ENCODE measurements at regions not wholly inside any gene's neighbourhood (a gene's known extent, or its start where the extent isn't known, plus 50 kb on each side); places are given as distances from the start of the nearest gene placed in this dataset.
A peak's percentile ranks its signal among the peaks of the same experiment; 100 is the strongest.
"Not testable (repeated sequence)": the region's sequence is repeated elsewhere in the genome, so short reads cannot be mapped to it uniquely, and the experiment has no call there.

DNA sequence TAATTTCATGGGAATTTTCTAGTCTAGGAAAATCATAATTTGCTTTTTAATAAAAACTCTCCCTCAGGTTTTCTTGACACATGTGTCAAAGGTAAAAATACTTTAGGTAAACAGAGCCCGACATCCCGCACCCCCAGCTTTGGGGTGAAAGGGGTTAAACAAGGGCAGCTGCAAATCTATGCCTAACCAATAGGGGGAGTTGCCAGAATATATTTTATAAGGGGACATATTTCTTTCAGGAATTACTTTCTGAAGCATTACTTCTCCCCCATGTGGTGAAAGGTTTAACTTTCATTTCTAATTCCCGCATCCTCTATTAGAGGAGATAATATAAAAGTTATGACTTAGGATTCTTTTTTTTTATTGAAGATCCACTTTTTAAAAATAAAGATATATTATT, 53.9 kb upstream of the HEPH start:
- peaks cover 3% of the 10 kb centered on the region for H3K9me3 Mint-ChIP-seq
- H3K36me3 ChIP-seq, result no peaks in the 10 kb centered on the region
- H2AFZ ChIP-seq (replicated peaks), result no peak overlapping the region
- H3K9me3 ChIP-seq (ENCODE audit: low read depth), result peaks cover 11% of the 10 kb centered on the region
- no peak overlapping the region for H3K27ac ChIP-seq
- no peak overlapping the region for H3K4me3 Mint-ChIP-seq
- TF ChIP-seq EZH2phosphoT487 (IDR thresholded peaks at IDR 0.05), result no peak
- no peak for TF ChIP-seq EZH2 (IDR thresholded peaks at IDR 0.05)
- TF ChIP-seq, protein P1, sequence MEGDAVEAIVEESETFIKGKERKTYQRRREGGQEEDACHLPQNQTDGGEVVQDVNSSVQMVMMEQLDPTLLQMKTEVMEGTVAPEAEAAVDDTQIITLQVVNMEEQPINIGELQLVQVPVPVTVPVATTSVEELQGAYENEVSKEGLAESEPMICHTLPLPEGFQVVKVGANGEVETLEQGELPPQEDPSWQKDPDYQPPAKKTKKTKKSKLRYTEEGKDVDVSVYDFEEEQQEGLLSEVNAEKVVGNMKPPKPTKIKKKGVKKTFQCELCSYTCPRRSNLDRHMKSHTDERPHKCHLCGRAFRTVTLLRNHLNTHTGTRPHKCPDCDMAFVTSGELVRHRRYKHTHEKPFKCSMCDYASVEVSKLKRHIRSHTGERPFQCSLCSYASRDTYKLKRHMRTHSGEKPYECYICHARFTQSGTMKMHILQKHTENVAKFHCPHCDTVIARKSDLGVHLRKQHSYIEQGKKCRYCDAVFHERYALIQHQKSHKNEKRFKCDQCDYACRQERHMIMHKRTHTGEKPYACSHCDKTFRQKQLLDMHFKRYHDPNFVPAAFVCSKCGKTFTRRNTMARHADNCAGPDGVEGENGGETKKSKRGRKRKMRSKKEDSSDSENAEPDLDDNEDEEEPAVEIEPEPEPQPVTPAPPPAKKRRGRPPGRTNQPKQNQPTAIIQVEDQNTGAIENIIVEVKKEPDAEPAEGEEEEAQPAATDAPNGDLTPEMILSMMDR (IDR thresholded peaks at IDR 0.05), result peak; percentile 54
- no peaks in the 10 kb centered on the region for H3K4me1 Mint-ChIP-seq
- H3F3A ChIP-seq (ENCODE audit: low read depth), result no peaks in the 10 kb centered on the region
- H3K27me3 Mint-ChIP-seq (ENCODE audit: insufficient read depth, low read depth), result peaks cover 2% of the 10 kb centered on the region
- no peaks in the 10 kb centered on the region for H3K27me3 ChIP-seq
- H4K20me1 ChIP-seq (ENCODE audit: low read depth), result no peaks in the 10 kb centered on the region
- H3K79me2 ChIP-seq (ENCODE audit: low read depth), result no peaks in the 10 kb centered on the region
- H3K27ac Mint-ChIP-seq, result no peak overlapping the region
- DNase-seq (ENCODE audit: low spot score), result peak; percentile 9
- no peak overlapping the region for H3K4me3 ChIP-seq
- H3K4me2 ChIP-seq, result no peak overlapping the region
- no peak overlapping the region for H3K9ac ChIP-seq
- H3K4me1 ChIP-seq, result no peaks in the 10 kb centered on the region
- no peaks in the 10 kb centered on the region for H3K36me3 Mint-ChIP-seq

DNA sequence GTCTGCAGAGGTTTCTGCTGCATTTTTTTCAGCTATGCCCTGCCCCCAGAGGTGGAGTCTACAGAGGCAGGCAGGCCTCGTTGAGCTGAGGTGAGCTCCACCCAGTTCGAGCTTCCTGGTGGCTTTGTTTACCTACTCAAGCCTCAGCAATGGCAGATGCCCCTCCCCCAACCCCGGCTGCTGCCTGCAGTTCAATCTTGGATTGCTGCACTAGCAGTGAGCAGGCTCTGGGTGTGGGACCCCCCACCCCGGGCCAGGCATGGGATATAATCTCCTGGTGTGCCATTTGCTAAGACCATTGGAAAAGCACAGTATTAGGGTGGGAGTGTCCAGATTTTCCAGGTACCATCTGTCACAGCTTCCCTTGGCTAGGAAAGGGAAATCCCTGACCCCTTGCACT, 56.2 kb upstream of the HEPH start:
- not testable (repeated sequence) for H3K36me3 Mint-ChIP-seq; H3K9me3 Mint-ChIP-seq; H4K20me1 ChIP-seq (ENCODE audit: low read depth)

DNA sequence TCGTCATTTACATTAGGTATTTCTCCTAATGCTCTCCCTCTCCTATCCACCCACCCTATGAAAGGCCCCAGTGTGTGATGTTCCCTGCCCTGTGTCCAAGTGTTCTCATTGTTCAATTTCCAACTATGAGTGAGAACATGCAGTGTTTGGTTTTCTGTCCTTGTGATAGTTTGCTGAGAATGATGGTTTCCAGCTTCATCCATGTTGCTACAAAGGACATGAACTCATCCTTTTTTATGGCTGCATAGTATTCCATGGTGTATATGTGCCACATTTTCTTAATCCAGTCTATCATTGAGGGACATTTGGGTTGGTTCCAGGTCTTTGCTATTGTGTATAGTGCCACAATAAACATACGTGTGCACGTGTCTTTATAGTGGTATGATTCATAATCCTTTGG, 61.6 kb upstream of the HEPH start:
- H3K79me2 ChIP-seq (ENCODE audit: low read depth); H3K4me3 Mint-ChIP-seq; H3K27ac ChIP-seq; H3F3A ChIP-seq (ENCODE audit: low read depth); H3K4me1 ChIP-seq; DNase-seq (ENCODE audit: low spot score); H3K4me3 ChIP-seq; H3K36me3 ChIP-seq; H2AFZ ChIP-seq (replicated peaks); H3K4me1 Mint-ChIP-seq; H3K36me3 Mint-ChIP-seq; H3K9ac ChIP-seq; H3K27me3 Mint-ChIP-seq (ENCODE audit: insufficient read depth, low read depth); H3K27me3 ChIP-seq; H3K4me2 ChIP-seq; H3K27ac Mint-ChIP-seq; H4K20me1 ChIP-seq (ENCODE audit: low read depth): not testable (repeated sequence)
- peaks cover 15% of the 10 kb centered on the region for H3K9me3 Mint-ChIP-seq
- peaks cover 16% of the 10 kb centered on the region for H3K9me3 ChIP-seq (ENCODE audit: low read depth)

More for the DNA sequence above, 56.2 kb upstream of the HEPH start:
- not testable (repeated sequence) for H3K4me1 ChIP-seq; H3K27ac Mint-ChIP-seq; H3K4me3 ChIP-seq; H2AFZ ChIP-seq (replicated peaks); H3K9me3 ChIP-seq (ENCODE audit: low read depth); H3K27me3 ChIP-seq; H3K27me3 Mint-ChIP-seq (ENCODE audit: insufficient read depth, low read depth); H3K4me1 Mint-ChIP-seq; H3K4me2 ChIP-seq; H3K4me3 Mint-ChIP-seq; H3F3A ChIP-seq (ENCODE audit: low read depth); H3K79me2 ChIP-seq (ENCODE audit: low read depth); DNase-seq (ENCODE audit: low spot score); H3K9ac ChIP-seq; H3K27ac ChIP-seq; H3K36me3 ChIP-seq

DNA sequence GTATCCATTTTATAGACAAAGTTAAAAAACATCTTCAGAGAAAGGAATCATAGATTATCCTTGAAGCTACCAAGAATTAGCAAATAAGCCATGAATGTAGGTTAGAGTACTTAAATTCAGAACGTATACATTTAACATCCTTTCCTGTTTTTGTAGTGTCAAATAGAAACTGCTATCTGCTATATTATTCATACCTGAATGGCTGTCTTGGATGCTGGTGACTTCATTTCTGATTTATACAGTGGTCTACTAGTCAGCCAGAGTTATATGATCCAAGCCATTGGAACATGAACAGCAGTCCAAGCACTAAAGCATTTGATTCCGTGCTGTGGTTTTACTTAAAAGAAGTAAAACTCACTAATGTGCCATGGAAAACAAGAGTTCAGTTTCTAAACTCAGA, 58.3 kb upstream of the VSIG4 start:
- Mint-ChIP-seq H3K27ac (no peak overlapping the region), H3K4me3 (no peak overlapping the region), H3K27me3 (ENCODE audit: insufficient read depth, low read depth) (no peaks in the 10 kb centered on the region), H3K36me3 (no peaks in the 10 kb centered on the region), H3K9me3 (peaks cover 30% of the 10 kb centered on the region), H3K4me1 (no peaks in the 10 kb centered on the region)
- no peaks in the 10 kb centered on the region for H3K27me3 ChIP-seq
- no peak overlapping the region for H3K4me3 ChIP-seq
- H3F3A ChIP-seq (ENCODE audit: low read depth), result peaks cover 15% of the 10 kb centered on the region
- H2AFZ ChIP-seq (replicated peaks), result no peak overlapping the region
- no peaks in the 10 kb centered on the region for H4K20me1 ChIP-seq (ENCODE audit: low read depth)
- DNase-seq (ENCODE audit: low spot score), result no peak
- H3K4me2 ChIP-seq, result no peak overlapping the region
- H3K79me2 ChIP-seq (ENCODE audit: low read depth), result no peaks in the 10 kb centered on the region
- TF ChIP-seq EZH2 (IDR thresholded peaks at IDR 0.05) (no peak), EZH2phosphoT487 (IDR thresholded peaks at IDR 0.05) (no peak)
- TF ChIP-seq, protein P1 (IDR thresholded peaks at IDR 0.05), result no peak
- no peak overlapping the region for H3K27ac ChIP-seq
- no peaks in the 10 kb centered on the region for H3K36me3 ChIP-seq
- peaks cover 43% of the 10 kb centered on the region for H3K9me3 ChIP-seq (ENCODE audit: low read depth)
- no peak overlapping the region for H3K9ac ChIP-seq
- H3K4me1 ChIP-seq, result no peaks in the 10 kb centered on the region

DNA sequence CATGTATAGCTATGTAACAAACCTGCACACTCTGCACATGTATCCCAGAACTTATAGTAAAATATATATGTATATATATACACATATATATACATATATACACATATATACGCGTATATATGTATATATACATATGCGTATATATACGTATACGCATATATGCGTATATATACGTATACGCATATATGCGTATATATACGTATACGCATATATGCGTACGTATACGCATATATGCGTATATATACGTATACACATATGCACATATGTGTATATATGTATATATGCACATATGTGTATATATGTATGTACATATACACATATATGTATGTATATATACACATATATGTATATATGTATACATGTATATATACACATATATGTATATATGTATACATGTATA, 57.1 kb upstream of the VSIG4 start:
- not testable (repeated sequence) for H3K4me2 ChIP-seq; H3K36me3 Mint-ChIP-seq; H3K4me1 Mint-ChIP-seq; H3K36me3 ChIP-seq; H3K4me1 ChIP-seq; H3K79me2 ChIP-seq (ENCODE audit: low read depth); H3K4me3 ChIP-seq; H3K27me3 Mint-ChIP-seq (ENCODE audit: insufficient read depth, low read depth); H3K27ac Mint-ChIP-seq; H2AFZ ChIP-seq (replicated peaks); H3K4me3 Mint-ChIP-seq; H3K9ac ChIP-seq; H3K27me3 ChIP-seq; DNase-seq (ENCODE audit: low spot score); H3K27ac ChIP-seq; H4K20me1 ChIP-seq (ENCODE audit: low read depth)
- peaks cover 15% of the 10 kb centered on the region for H3F3A ChIP-seq (ENCODE audit: low read depth)
- peaks cover 28% of the 10 kb centered on the region for H3K9me3 Mint-ChIP-seq
- peaks cover 43% of the 10 kb centered on the region for H3K9me3 ChIP-seq (ENCODE audit: low read depth)

DNA sequence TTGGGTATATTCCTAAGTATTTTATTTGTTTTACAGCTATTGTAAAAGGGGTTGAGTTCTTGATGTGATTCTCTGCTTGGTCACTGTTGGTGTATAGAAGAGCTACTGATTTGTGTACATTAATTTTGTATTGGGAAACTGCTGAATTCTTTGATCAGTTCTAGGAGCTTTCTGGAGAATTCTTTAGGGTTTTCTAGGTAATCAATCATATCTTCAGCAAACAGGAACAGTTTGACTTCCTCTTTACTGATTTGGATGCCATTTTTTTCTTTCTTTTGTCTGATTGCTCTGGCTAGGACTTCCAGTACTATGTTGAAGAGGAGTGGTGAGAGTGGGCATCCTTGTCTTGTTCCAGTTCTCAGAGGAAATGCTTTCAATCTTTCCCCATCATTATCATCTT, 50.1 kb upstream of the VSIG4 start:
- H3K4me1 Mint-ChIP-seq, result not testable (repeated sequence)

More for the DNA sequence above, 50.1 kb upstream of the VSIG4 start:
- H3K36me3 ChIP-seq; H3F3A ChIP-seq (ENCODE audit: low read depth); H3K27me3 ChIP-seq; H3K9me3 ChIP-seq (ENCODE audit: low read depth); H3K79me2 ChIP-seq (ENCODE audit: low read depth); H3K4me1 ChIP-seq; H3K27me3 Mint-ChIP-seq (ENCODE audit: insufficient read depth, low read depth); DNase-seq (ENCODE audit: low spot score); H3K27ac Mint-ChIP-seq; H3K4me2 ChIP-seq; H4K20me1 ChIP-seq (ENCODE audit: low read depth); H3K36me3 Mint-ChIP-seq; H2AFZ ChIP-seq (replicated peaks); H3K9ac ChIP-seq; H3K4me3 Mint-ChIP-seq; H3K4me3 ChIP-seq; H3K27ac ChIP-seq: not testable (repeated sequence)
- peaks cover 20% of the 10 kb centered on the region for H3K9me3 Mint-ChIP-seq

Data from neural progenitor cell (in vitro differentiated cells).